BJ (cell line): ENCODE measurements at regions not wholly inside any gene's neighbourhood (a gene's known extent, or its start where the extent isn't known, plus 50 kb on each side); places are given as distances from the start of the nearest gene placed in this dataset.

Experiments
- CTCF ChIA-PET: fragments of 350-600 bp; formaldehyde crosslinking; extraction: SDS; loops from one replicate; lab custom pipeline; 2021; ENCODE audit warnings: antibody characterized with exemption, inconsistent platforms; lab: Yijun Ruan, JAX
- POLR2A ChIA-PET: fragments of 300-600 bp; sonication (Branson Sonifier 250); formaldehyde crosslinking; extraction: SDS; loops from one replicate; lab custom pipeline; 2021; ENCODE audit warnings: antibody characterized with exemption; lab: Charles Lee
- DNase-seq: peaks from one replicate; pipeline ENCODE4 v3.0.0-alpha.2; 2011; ENCODE audit warnings: low read depth
- H3K27me3 ChIP-seq: 2 replicates; pipeline ENCODE4 v1.6.0; 2011; ENCODE audit warnings: low read length; ENCODE audit not compliant: control insufficient read depth, insufficient read depth
- H3K36me3 ChIP-seq: 2 replicates; pipeline ENCODE4 v1.5.1; 2011; ENCODE audit warnings: low read length; ENCODE audit not compliant: control insufficient read depth, insufficient read depth
- H3K4me3 ChIP-seq: 2 replicates; pipeline ENCODE4 v1.5.1; 2011; ENCODE audit warnings: low read depth, mild to moderate bottlenecking, control low read depth, low read length
- CTCF ChIP-seq: IDR thresholded peaks from 2 replicates; pipeline ENCODE4 v1.5.1; 2011; ENCODE audit warnings: low read depth, mild to moderate bottlenecking, control low read depth, inconsistent platforms, low read length, moderate library complexity; ENCODE audit not compliant: insufficient read depth

GRCh38 chr14:105854600-105855245 lies 328.3 kb downstream of the TMEM121 start:
- Histone ChIP-seq H3K36me3 (no peaks in the 10 kb centered on the region), H3K27me3 (no peaks in the 10 kb centered on the region), H3K4me3 (no peak overlapping the region)
- DNase-seq = no peak
- no peak for TF ChIP-seq CTCF
- POLR2A ChIA-PET = no interaction called here
- CTCF ChIA-PET = no interaction called here

GRCh38 chr14:105855246-105855892 lies 329.0 kb downstream of the TMEM121 start:
- TF ChIP-seq CTCF = no peak
- H3K4me3 ChIP-seq = no peak overlapping the region
- no peak for DNase-seq
- no peaks in the 10 kb centered on the region for H3K36me3 ChIP-seq
- CTCF ChIA-PET = no interaction called here
- POLR2A ChIA-PET = no interaction called here
- H3K27me3 ChIP-seq = no peaks in the 10 kb centered on the region

GRCh38 chr14:105855893-105856675 lies 329.7 kb downstream of the TMEM121 start:
- Histone ChIP-seq H3K36me3 (no peaks in the 10 kb centered on the region), H3K27me3 (no peaks in the 10 kb centered on the region), H3K4me3 (no peak overlapping the region)
- no peak for TF ChIP-seq CTCF
- DNase-seq = no peak
- CTCF ChIA-PET = no interaction called here
- POLR2A ChIA-PET = no interaction called here

- no peak overlapping the region for H3K4me3 ChIP-seq
- no peak for DNase-seq
- ChIA-PET POLR2A (no interaction called here), CTCF (no interaction called here)
- no peaks in the 10 kb centered on the region for H3K27me3 ChIP-seq
- TF ChIP-seq CTCF = no peak
- no peaks in the 10 kb centered on the region for H3K36me3 ChIP-seq
Measured at GRCh38 chr14:105856676-105857219, 330.4 kb downstream of the TMEM121 start.

- H3K4me3 ChIP-seq = no peak overlapping the region
- ChIA-PET CTCF (no interaction called here), POLR2A (no interaction called here)
- no peaks in the 10 kb centered on the region for H3K36me3 ChIP-seq
- DNase-seq = no peak
- no peaks in the 10 kb centered on the region for H3K27me3 ChIP-seq
- TF ChIP-seq CTCF = no peak
Measured at GRCh38 chr14:105857220-105857825, 330.9 kb downstream of the TMEM121 start.
